NB4 (cell line): ENCODE measurements at regions not wholly inside any gene's neighbourhood (a gene's known extent, or its start where the extent isn't known, plus 50 kb on each side); places are given as distances from the start of the nearest gene placed in this dataset.

ENCODE experiments used
- CTCF ChIP-seq: IDR thresholded peaks from one replicate; pipeline ENCODE4 v1.5.1; 2012; ENCODE audit warnings: low read depth, low read length
- MAX ChIP-seq: IDR thresholded peaks from 2 replicates; pipeline ENCODE4 v1.6.1; 2011; ENCODE audit warnings: low read depth, low read length
- POLR2A ChIP-seq: IDR thresholded peaks from 2 replicates; pipeline ENCODE4 v1.6.1; 2011; ENCODE audit warnings: mild to moderate bottlenecking; ENCODE audit not compliant: insufficient read length; ENCODE audit errors: extremely low read depth

- TF ChIP-seq CTCF (no peak), POLR2A (no peak), MAX (no peak)
These were observed 140.8 kb upstream of the ZEB2 start for GRCh38 chr2:144660518-144661316.
